Skeletal muscle tissue (tissue), 3 donors: ENCODE measurements at regions not wholly inside any gene's neighbourhood (a gene's known extent, or its start where the extent isn't known, plus 50 kb on each side); places are given as distances from the start of the nearest gene placed in this dataset.
"Not testable (repeated sequence)": the region's sequence is repeated elsewhere in the genome, so short reads cannot be mapped to it uniquely, and the experiment has no call there.

Source experiments
- H3K27ac ChIP-seq: one replicate; pipeline ENCODE4 v1.7.0; 2013; ENCODE audit warnings: mild to moderate bottlenecking, low read depth, low read length, inconsistent platforms
- H3K27me3 ChIP-seq, 3 donors: one replicate each; pipeline ENCODE4 v1.7.0; 2013; ENCODE audit warnings: low read length in 3 of 3; ENCODE audit not compliant: control insufficient read depth in 3 of 3, insufficient read depth in 3 of 3
- H3K36me3 ChIP-seq, 3 donors: one replicate each; pipeline ENCODE4 v1.7.0; 2013; ENCODE audit warnings: low read length in 3 of 3; ENCODE audit not compliant: control insufficient read depth in 3 of 3, insufficient read depth in 3 of 3
- H3K4me1 ChIP-seq, 3 donors: one replicate each; pipeline ENCODE4 v1.7.0; 2013; ENCODE audit warnings: low read length in 3 of 3, mild to moderate bottlenecking in 3 of 3; ENCODE audit not compliant: control insufficient read depth in 3 of 3, insufficient read depth in 3 of 3
- H3K4me3 ChIP-seq, 3 donors: one replicate each; pipeline ENCODE4 v1.7.0; 2013; ENCODE audit warnings: low read length in 3 of 3
- H3K9ac ChIP-seq, 3 donors: one replicate each; pipeline ENCODE4 v1.7.0; 2013; ENCODE audit warnings: low read length in 3 of 3, mild to moderate bottlenecking in 3 of 3, moderate library complexity in 2 of 3, low read depth in 1 of 3
- H3K9me3 ChIP-seq, 3 donors: one replicate each; pipeline ENCODE4 v1.7.0; 2013; ENCODE audit warnings: low read length in 3 of 3; ENCODE audit not compliant: control insufficient read depth in 3 of 3
- donor health status: Osteomylitis.

DNA sequence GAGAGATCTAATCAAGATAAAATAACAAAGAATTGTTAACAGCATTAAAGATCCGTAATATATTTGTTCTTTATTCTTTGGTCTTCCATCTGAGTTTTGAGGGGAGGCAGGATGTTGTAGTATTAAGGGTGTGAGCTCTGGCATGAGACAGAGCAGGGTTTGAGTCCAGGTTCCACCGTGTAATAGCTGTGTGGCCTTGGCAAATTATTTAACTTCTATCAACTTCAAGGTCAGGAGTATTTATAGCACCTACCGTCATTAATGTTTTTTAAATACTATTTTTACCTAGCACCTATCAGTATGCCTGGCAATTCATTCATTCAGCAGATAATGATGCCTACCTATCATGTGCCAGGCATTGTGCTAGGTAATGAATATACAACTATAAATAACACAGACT is 180.1 kb upstream of the NABP1 start:
- peaks cover 3 to 4% (median 4%) of the 10 kb centered on the region in 3 donors for H3K4me1 ChIP-seq
- no peak overlapping the region for H3K4me3 ChIP-seq
- H3K36me3 ChIP-seq = no peaks in the 10 kb centered on the region
- H3K27ac ChIP-seq = no peak overlapping the region
- no peak overlapping the region for H3K9ac ChIP-seq
- no peaks in the 10 kb centered on the region for H3K9me3 ChIP-seq
- no peaks in the 10 kb centered on the region for H3K27me3 ChIP-seq

DNA sequence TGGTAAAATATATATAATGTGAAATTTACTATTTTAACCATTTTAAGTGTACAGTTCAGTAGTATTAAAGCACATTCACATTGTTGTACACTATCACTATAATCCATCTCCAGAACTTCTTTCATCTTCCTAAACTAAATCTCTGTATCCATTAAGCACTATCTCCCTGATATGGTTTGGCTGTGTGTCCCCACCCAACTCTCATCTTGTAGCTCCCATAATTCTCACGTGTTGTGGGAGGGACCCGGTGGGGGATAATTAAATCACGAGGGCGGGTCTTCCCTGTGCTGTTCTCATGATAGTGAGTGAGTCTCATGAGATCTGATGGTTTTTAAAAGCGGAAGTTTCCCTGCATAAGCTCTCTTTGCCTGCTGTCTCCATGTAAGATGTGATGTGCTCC is 178.9 kb upstream of the NABP1 start:
- Histone ChIP-seq H3K4me3 (no peak overlapping the region), H3K36me3 (no peaks in the 10 kb centered on the region), H3K9me3 (no peaks in the 10 kb centered on the region), H3K4me1 (peaks cover 3 to 4% (median 4%) of the 10 kb centered on the region in 3 donors), H3K9ac (no peak overlapping the region), H3K27ac (no peak overlapping the region), H3K27me3 (no peaks in the 10 kb centered on the region)

DNA sequence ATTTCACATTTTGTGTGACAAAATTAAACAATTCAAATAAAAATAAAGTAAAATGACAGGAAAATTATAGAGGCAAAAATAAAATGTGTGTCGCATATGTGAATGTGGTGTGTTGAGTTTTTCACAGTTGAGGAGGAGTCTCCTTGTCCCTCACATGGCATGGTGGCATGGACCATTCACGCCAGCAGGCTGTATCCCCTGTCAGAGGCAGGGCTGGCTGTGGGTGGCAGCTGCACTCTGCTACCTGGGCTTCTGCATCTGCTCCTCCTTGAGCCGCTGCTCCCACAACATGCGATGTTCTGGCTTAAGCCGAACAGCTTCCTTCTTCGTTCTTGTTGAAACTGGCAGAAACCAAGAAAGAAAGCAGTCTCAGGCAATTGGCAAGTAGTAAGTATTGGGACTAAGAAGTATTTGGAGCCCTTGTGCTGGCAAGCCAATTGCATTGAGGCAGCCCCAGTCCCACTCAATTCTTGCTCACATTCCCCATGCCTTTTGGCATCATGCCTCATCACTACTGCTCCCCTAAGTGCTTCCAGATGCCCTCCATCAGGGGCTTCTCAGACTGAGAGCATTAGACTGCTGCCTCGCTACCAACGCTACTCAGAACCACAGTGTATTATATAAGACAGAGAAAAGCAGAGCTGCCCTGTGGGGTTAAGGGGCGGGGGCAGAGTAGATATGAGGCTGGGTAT is 177.9 kb upstream of the NABP1 start:
- Histone ChIP-seq H3K9ac (no peak overlapping the region), H3K27me3 (no peaks in the 10 kb centered on the region), H3K4me3 (no peak overlapping the region), H3K36me3 (no peaks in the 10 kb centered on the region), H3K4me1 (peaks cover 3 to 4% (median 4%) of the 10 kb centered on the region in 3 donors), H3K9me3 (no peaks in the 10 kb centered on the region), H3K27ac (no peak overlapping the region)

DNA sequence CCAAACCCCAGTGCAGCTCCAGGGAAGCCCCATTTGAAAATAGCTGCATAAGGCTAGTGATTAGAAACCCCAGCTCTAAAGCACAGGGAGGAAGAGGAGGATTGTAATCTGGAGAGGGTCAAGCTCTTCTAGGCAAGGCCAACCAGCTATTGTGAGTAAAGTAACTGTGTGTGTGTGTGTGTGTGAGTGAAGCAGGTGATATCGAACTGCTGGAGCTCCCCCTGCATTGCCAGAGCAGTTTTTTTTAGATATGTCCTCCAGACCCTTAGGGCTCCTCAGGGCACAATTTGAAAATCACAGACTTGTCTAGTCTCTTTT is 177.4 kb upstream of the NABP1 start:
- Histone ChIP-seq H3K9me3 (no peaks in the 10 kb centered on the region), H3K4me3 (no peak overlapping the region), H3K36me3 (no peaks in the 10 kb centered on the region), H3K9ac (no peak overlapping the region), H3K27me3 (no peaks in the 10 kb centered on the region), H3K27ac (no peak overlapping the region), H3K4me1 (peaks cover 3 to 4% (median 4%) of the 10 kb centered on the region in 3 donors)

DNA sequence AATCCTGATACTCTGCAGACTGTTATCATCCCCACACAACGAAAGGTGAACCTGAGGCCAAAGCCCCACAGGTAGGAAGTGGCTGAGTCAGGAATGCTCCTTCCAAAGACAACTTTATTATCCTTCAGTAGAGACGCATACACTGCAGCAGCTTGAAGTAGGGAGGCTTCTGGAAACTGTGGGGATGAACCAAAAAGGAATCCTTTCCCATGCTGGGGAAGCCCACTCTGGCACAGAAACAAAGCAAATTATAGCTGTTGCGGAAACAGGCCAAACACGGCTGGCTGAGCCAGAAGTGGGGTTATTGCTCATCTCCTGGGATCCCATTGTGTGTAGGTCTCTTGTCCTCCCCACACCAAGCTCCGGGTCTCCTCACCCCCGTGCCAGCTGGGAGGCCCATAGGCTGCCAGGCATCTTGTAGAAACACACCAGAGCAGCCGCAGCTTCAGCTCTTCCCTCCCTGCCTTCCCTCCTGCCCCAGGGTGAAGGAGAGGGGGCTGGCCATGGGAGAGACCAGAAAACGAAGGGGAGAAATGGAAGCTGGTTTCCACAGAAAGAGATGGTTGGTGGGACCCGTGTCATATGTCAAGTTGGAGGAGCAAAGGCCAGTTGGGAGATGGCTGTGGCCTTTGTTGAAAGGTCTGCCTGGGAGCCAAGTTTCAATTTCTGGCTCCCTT is 176.9 kb upstream of the NABP1 start:
- Histone ChIP-seq H3K36me3 (no peaks in the 10 kb centered on the region), H3K9me3 (no peaks in the 10 kb centered on the region), H3K4me1 (peaks cover 3 to 4% (median 4%) of the 10 kb centered on the region in 3 donors), H3K27me3 (no peaks in the 10 kb centered on the region), H3K27ac (peak overlapping the region; percentile 44), H3K9ac (peak overlapping the region in 1 of 3 donors; percentile 23), H3K4me3 (no peak overlapping the region)

DNA sequence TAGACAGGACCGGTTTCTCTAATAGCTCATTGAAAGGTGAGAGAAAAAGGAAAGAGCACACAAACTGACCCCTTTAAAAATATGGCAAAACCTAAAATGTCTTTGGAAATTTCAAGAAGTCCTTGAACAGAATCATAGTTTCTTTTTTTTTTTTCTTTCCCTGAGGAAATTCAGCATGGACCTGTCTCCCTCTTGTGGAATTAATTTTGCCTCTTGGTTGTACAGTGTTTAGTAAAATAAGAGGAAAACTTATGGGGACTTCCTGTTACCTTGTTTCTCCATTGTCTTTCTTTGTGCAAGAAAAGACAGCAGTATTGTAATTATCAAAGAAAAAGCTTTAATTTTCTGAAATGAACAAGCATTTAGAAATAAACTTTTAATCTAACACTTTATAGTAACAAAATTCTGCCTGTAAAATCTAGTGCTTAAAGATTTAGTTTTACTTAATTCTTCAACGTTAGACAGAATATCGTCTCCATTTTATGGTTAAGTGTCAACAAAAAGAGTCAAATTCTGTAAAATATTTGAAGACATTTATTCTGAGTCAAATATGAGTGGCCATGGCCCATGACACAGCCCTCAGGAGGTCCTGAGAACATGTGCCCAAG is 176.3 kb upstream of the NABP1 start:
- Histone ChIP-seq H3K9ac (no peak overlapping the region), H3K27me3 (no peaks in the 10 kb centered on the region), H3K4me1 (peaks cover 3 to 4% (median 4%) of the 10 kb centered on the region in 3 donors), H3K36me3 (no peaks in the 10 kb centered on the region), H3K4me3 (no peak overlapping the region), H3K27ac (peak overlapping the region; percentile 44), H3K9me3 (no peaks in the 10 kb centered on the region)

DNA sequence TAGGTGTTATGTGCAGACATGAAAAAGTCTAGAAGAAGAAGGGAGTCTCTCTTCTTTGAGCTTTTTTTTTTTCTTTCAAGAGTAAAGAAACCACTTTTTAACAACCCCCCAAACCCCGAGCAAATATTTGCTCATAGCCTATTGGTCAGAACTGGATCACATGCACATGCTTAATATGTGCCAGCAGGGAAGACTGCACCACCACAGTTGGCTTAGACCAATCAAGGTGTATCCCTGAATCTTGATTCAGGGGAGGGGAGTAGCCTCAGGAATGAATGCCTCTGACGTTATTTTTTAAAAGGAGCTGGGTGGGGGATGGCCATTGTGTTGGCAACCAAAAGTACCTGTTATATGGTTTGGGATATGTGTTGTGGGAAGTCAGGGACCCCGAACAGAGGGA is 171.4 kb upstream of the NABP1 start:
- no peak overlapping the region for H3K27ac ChIP-seq
- H3K4me1 ChIP-seq = no peaks in the 10 kb centered on the region
- H3K9ac ChIP-seq = no peak overlapping the region
- H3K4me3 ChIP-seq = no peak overlapping the region
- no peaks in the 10 kb centered on the region for H3K36me3 ChIP-seq
- H3K27me3 ChIP-seq = no peaks in the 10 kb centered on the region
- H3K9me3 ChIP-seq = no peaks in the 10 kb centered on the region

DNA sequence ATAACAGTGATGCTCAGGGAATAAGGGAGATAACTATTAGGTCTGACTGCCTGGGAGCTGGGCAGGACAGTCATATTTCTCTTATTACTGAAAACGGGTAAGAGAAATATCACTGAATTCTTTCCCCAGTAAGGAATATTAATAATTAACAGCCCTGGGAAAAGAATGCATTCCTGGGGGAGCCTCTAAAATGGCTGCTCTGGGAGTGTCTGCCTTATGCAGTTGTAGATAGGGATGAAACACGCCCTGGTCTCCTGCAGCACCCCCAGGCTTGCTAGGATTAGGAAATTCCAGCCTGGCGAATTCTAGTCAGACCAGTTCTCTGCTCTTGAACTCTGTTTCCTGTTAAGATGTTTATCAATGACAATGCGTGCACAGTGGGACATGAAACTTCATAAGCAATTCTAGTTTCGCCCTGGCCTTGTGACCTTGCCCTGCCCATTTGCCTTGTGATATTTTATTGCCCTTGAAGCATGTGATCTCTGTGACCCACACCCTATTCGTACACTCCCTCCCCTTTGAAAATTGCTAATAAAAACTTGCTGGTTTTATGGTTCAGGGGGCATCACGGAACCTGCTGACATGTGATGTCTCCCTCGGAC is 170.6 kb upstream of the NABP1 start:
- H3K9ac ChIP-seq, H3K4me3 ChIP-seq, H3K27me3 ChIP-seq, H3K36me3 ChIP-seq, H3K4me1 ChIP-seq, H3K9me3 ChIP-seq, H3K27ac ChIP-seq: not testable (repeated sequence)

DNA sequence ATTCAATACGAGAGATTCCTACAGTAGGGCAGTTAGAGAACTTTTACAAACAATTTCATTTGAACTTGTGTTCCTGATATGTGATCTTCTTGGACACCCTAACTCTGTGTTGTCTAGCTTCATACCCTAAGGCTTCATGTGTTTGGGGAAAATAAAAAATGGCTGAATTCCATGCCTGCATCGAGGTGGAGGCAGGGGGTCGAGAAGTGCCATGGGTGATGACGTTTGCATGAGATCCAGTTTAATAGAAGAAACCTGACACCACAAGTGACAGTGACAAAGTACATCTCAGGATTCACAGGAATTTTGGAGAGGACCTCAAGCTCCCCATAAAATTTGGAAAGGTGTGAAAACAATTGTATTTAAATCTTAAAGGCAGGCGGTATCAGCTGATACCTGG is 169.2 kb upstream of the NABP1 start:
- H3K27me3 ChIP-seq = no peaks in the 10 kb centered on the region
- H3K4me1 ChIP-seq = no peaks in the 10 kb centered on the region
- H3K36me3 ChIP-seq = no peaks in the 10 kb centered on the region
- no peak overlapping the region for H3K27ac ChIP-seq
- no peak overlapping the region for H3K4me3 ChIP-seq
- H3K9ac ChIP-seq = no peak overlapping the region
- no peaks in the 10 kb centered on the region for H3K9me3 ChIP-seq

DNA sequence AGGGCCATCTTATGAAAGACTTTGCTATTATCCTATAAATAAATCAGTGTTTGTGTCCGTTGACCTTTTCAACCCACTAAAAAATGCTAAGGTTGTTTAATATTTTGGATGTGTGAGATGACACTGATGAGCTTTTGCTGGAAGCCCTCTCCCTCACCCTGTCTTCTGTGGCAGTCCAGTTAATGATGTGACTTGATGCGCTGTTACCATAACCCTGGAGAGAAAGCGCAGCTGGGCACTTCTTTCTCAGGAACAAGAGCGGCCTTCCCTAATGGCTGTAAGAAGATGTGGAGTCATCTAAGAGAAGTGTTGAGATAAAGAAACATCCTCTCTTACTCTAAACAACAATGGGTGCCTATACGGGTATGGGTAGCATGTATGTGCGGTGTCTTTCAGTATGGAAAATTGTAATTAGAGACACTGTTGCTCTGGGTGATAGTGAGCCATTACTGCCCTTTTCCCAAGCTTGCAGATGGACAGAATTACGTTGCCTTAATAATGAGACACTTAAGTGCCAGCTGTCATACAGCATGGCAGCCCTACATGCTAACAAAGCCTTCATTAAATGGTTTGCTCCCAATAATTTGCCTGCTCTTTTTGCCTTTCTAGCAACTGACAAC is 165.6 kb upstream of the NABP1 start:
- H3K9me3 ChIP-seq = no peaks in the 10 kb centered on the region
- no peak overlapping the region for H3K9ac ChIP-seq
- H3K27ac ChIP-seq = no peak overlapping the region
- no peak overlapping the region for H3K4me3 ChIP-seq
- no peaks in the 10 kb centered on the region for H3K27me3 ChIP-seq
- no peaks in the 10 kb centered on the region for H3K36me3 ChIP-seq
- H3K4me1 ChIP-seq = no peaks in the 10 kb centered on the region
